Peyer's patch (tissue), 4 donors: ENCODE measurements at regions not wholly inside any gene's neighbourhood (a gene's known extent, or its start where the extent isn't known, plus 50 kb on each side); places are given as distances from the start of the nearest gene placed in this dataset.

Experiments
- DNase-seq, 3 donors: peaks; one replicate each; pipeline ENCODE4 v3.0.0-alpha.2; 2017 to 2019
- H3K27ac ChIP-seq, 4 donors: fragments of 200-600 bp; sonication (generic); one replicate each; pipeline ENCODE4 v1.5.1; 2016 to 2019
- H3K27me3 ChIP-seq, 2 donors: fragments of 200-600 bp; sonication (generic); one replicate each; pipeline ENCODE4 v1.5.1; 2019
- H3K36me3 ChIP-seq, 3 donors: fragments of 200-600 bp; sonication (generic); one replicate each; pipeline ENCODE4 v1.5.1; 2016 to 2019
- H3K4me1 ChIP-seq, 4 donors: fragments of 200-600 bp; sonication (generic); one replicate each; pipeline ENCODE4 v1.5.1; 2016 to 2019
- H3K4me3 ChIP-seq, 4 donors: fragments of 200-600 bp; sonication (generic); 1 replicate in 3 of 4; 2 replicates in 1 of 4; pipeline ENCODE4 v1.5.1; 2016 to 2019; ENCODE audit warnings: mild to moderate bottlenecking in 1 of 4
- H3K9me3 ChIP-seq, 4 donors: fragments of 200-600 bp; sonication (generic); one replicate each; pipeline ENCODE4 v1.5.1; 2016 to 2019; ENCODE audit warnings: mild to moderate bottlenecking in 1 of 4
- CTCF ChIP-seq, 6 experiments: fragments of 450-650 bp in 4 of 6; fragments of 200-600 bp in 2 of 6; sonication (generic) in 1 of 6; IDR thresholded peaks; one replicate each; pipeline ENCODE4 v1.5.1; 2017 to 2019; ENCODE audit warnings: antibody characterized with exemption in 6 of 6, mild to moderate bottlenecking in 3 of 6, moderate library complexity in 1 of 6
- POLR2A ChIP-seq, 2 donors: fragments of 450-650 bp; IDR thresholded peaks; one replicate each; pipeline ENCODE4 v1.5.1; 2017; ENCODE audit warnings: antibody characterized with exemption in 2 of 2, mild to moderate bottlenecking in 2 of 2, moderate library complexity in 2 of 2

- Histone ChIP-seq H3K36me3 (no peaks in the 10 kb centered on the region), H3K4me3 (no peak overlapping the region), H3K27me3 (no peaks in the 10 kb centered on the region), H3K9me3 (no peaks in the 10 kb centered on the region), H3K4me1 (no peaks in the 10 kb centered on the region), H3K27ac (no peak overlapping the region)
- peak in 1 of 3 donors; percentile 16 for DNase-seq
- no peak for TF ChIP-seq CTCF (IDR thresholded peaks at IDR 0.05)
- no peak for TF ChIP-seq POLR2A (IDR thresholded peaks at IDR 0.05)
These were observed 103.8 kb upstream of the RPL38 start for GRCh38 chr17:74099442-74100340.

GRCh38 chr17:74104921-74105320 is 98.6 kb upstream of the RPL38 start:
- Histone ChIP-seq H3K4me3 (no peak overlapping the region), H3K4me1 (no peaks in the 10 kb centered on the region), H3K9me3 (no peaks in the 10 kb centered on the region), H3K36me3 (no peaks in the 10 kb centered on the region), H3K27me3 (no peaks in the 10 kb centered on the region), H3K27ac (no peak overlapping the region)
- no peak for TF ChIP-seq CTCF (IDR thresholded peaks at IDR 0.05)
- no peak for TF ChIP-seq POLR2A (IDR thresholded peaks at IDR 0.05)
- peak in 1 of 3 donors; percentile 11 for DNase-seq

- DNase-seq: peak in 1 of 3 donors; percentile 35
- no peak for TF ChIP-seq CTCF (IDR thresholded peaks at IDR 0.05)
- TF ChIP-seq POLR2A (IDR thresholded peaks at IDR 0.05): no peak
- H3K4me1 ChIP-seq: no peaks in the 10 kb centered on the region
- H3K27me3 ChIP-seq: no peaks in the 10 kb centered on the region
- no peaks in the 10 kb centered on the region for H3K36me3 ChIP-seq
- no peak overlapping the region for H3K27ac ChIP-seq
- H3K4me3 ChIP-seq: no peak overlapping the region
- no peaks in the 10 kb centered on the region for H3K9me3 ChIP-seq
These were observed 96.4 kb upstream of the RPL38 start for GRCh38 chr17:74107107-74107506.

GRCh38 chr17:74108126-74108705 is 95.3 kb upstream of the RPL38 start:
- H3K4me3 ChIP-seq: no peak overlapping the region
- H3K27me3 ChIP-seq: no peaks in the 10 kb centered on the region
- H3K4me1 ChIP-seq: no peaks in the 10 kb centered on the region
- H3K9me3 ChIP-seq: no peaks in the 10 kb centered on the region
- DNase-seq: peak in 1 of 3 donors; percentile 29
- H3K27ac ChIP-seq: no peak overlapping the region
- TF ChIP-seq CTCF (IDR thresholded peaks at IDR 0.05) (no peak), POLR2A (IDR thresholded peaks at IDR 0.05) (no peak)
- H3K36me3 ChIP-seq: no peaks in the 10 kb centered on the region

- Histone ChIP-seq H3K27me3 (no peaks in the 10 kb centered on the region), H3K27ac (no peak overlapping the region), H3K9me3 (no peaks in the 10 kb centered on the region), H3K4me3 (no peak overlapping the region), H3K36me3 (no peaks in the 10 kb centered on the region), H3K4me1 (no peaks in the 10 kb centered on the region)
- TF ChIP-seq CTCF (IDR thresholded peaks at IDR 0.05): no peak
- no peak for TF ChIP-seq POLR2A (IDR thresholded peaks at IDR 0.05)
- DNase-seq: no peak
These were observed 93.0 kb upstream of the RPL38 start for GRCh38 chr17:74110467-74110866.
